NCI-H1930 (cell line): ENCODE measurements at regions not wholly inside any gene's neighbourhood (a gene's known extent, or its start where the extent isn't known, plus 50 kb on each side); places are given as distances from the start of the nearest gene placed in this dataset.
A peak's percentile ranks its signal among the peaks of the same experiment; 100 is the strongest.

Source experiments
- DNase-seq, 2 experiments: peaks; one replicate each; lab custom pipeline; 2025; lab: John Stamatoyannopoulos, UW

GRCh38 chr20:22466447-22467171 is 117.8 kb downstream of the FOXA2 start:
- peak; percentile 90 to 95 for DNase-seq

DNA sequence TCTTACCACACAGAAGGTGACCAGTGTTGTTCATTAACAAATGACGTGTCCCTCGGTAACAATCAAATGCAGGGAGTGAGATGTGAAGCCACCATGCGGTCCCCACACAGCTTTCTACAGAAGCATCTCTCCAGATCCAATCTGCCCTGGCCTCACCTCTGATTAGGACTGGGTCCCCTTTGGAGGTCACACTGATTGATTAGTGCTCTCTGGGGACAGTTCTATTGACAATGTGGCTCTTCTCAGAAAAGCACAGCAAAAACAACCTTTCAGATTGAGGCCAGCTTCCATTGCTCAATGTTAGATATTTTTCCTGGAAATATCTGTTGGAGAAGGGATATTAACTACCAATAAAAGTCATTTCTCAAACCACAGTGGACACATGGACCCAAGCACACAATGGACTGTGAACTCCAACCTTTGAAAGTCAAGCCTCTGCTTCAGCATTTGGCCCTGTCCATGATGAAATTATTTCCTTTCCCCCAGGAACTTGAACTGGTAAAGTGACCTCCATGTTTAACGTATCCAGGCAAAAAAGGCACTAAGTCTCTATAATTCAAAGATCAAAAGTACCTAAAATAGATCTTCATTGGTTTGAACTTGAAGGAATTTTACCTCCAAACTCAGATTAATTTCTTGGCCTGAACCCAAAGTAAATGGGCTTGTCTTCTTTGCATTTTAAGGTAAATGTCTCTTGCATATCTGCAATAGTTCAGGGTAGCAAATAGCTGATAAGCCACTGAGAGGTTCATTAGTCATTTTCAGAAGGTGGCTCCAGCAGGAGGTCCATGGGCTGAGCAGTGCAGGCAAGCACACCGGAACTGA is 118.5 kb downstream of the FOXA2 start:
- DNase-seq: no peak

DNA sequence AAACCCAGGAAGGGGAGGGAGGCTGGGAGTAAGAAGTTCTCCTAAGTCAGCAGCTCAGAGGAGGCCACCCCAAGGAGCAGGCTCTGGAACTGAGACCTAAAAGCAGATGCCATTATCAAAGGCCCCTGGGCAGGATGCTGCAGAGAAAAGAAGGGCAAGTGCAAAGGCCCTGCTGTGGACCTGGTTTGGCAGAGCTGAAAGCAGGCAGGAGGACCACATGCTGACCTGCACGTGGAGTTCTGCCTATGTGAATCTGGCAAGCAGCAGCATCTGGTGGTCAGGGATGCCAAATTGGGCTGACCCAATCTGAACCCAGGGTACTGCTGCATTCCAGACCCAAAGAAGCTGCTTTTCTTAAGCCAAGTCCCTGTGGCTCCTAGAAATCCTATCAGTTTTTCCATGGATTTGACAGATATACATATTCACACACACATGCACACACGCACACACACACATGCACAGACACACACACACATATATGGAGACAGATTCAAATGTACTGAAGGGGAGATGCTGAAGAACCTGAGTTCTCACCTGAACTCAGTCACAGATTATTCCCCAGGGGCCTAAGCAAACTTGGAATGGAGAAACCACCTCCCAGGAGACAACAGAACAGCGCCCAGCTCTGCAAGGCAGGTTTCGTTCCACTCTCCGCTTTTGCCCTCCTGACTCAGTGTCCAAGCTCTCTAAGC is 119.9 kb downstream of the FOXA2 start:
- DNase-seq: no peak

DNA sequence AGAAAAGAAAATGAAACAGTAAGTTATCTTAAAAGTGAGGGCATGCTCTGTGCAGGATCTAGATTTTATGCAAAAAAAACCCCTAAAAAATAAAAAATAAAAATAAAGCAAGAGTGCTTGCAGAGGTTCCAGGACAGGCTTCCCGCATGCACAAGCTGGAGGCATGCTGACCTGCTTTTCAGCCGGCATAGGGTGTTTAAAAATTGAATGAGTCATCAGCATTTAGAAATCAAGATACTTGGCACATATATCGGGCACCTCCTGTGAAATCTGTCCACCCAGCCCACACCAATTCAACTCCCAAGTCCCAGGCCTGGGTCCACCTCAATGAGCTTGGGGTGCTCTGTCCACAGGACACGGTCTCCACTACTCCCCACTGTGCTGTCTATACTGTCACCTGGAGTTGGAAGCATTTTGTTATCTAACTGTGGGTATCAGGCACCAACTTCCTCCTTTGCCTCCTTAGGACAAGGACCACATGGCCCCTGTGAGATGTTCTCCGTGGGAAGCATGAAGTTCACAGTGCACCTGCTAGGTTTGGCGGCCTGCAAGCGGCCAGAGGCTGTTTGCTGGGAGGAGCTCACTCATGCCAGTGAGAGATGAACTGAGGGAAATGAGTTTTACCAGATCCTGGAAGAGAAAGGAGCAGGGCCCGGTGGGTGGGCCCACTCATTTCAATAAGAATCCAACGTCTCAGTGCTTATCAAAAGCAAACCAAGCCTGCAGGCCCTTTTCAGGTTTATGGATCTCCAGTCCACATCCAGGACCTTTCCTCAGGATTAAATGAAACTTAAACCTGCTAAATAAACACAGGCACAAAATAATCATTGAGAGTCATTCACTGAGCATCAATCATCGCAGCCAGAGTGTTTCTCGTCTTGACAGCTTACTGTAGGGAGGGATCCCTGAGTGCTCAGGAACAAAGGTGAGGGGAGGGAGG is 121.1 kb downstream of the FOXA2 start:
- no peak for DNase-seq

- no peak for DNase-seq
Observed at GRCh38 chr20:22460803-22461202, 123.6 kb downstream of the FOXA2 start.

DNA sequence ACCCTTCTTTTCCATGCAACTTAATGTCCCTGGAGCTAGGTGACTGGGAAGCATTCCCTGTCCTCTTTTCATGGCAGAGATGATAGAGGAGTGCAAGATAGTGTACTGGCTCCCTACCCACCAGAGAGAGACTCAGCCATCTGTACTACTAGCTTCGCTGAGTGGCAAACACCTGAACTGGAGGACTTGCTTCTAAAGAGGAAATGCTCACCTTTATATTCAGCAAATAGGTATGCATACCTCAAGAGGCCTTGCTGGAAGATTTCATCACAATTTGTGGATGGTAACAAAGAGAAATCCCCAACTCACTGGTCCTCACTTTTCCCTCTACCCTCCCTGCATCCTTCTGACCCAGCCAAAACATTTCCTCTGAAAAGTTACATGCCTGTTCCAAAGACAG is 124.1 kb downstream of the FOXA2 start:
- DNase-seq: no peak

DNA sequence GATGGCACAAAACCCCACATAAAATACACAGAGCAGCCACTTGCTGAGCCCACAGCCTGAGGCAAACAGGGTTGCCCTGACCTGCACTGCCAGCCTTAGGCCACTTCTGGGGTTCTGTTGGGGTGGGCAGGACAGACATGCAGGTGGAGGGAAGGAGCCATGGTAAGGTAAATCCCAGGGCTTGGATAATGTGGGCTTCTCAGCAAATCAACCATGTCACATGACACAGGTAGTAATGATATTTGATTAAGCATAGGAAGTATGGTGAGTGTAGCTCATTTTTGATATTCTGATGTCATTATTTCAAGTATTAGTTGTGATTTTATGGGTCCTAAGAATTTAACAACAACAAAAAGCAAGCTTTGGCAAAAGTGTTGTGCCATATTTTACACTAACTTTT is 124.6 kb downstream of the FOXA2 start:
- DNase-seq: no peak

- no peak for DNase-seq
Observed at GRCh38 chr20:22456109-22456508, 128.3 kb downstream of the FOXA2 start.

DNA sequence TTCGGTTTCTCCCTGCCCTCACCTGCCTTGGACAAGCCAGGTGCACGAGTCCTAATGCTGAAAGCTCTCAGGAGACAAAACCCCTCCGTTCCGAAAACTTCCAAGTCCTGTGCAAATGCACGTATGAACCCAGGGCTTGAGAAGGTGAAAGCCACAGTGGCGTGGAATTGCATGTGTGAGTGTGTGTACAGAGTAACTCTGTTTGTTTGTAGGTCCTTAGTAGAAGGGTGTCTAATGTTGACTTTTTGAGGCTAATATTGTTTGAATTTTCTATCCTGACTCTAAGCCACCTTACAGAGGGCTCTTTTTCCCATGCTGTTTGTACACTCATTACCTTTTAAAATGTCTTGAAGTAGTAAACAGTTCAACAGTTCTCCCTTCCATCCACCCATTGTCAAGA is 129.1 kb downstream of the FOXA2 start:
- peak; percentile 86 to 93 for DNase-seq

DNA sequence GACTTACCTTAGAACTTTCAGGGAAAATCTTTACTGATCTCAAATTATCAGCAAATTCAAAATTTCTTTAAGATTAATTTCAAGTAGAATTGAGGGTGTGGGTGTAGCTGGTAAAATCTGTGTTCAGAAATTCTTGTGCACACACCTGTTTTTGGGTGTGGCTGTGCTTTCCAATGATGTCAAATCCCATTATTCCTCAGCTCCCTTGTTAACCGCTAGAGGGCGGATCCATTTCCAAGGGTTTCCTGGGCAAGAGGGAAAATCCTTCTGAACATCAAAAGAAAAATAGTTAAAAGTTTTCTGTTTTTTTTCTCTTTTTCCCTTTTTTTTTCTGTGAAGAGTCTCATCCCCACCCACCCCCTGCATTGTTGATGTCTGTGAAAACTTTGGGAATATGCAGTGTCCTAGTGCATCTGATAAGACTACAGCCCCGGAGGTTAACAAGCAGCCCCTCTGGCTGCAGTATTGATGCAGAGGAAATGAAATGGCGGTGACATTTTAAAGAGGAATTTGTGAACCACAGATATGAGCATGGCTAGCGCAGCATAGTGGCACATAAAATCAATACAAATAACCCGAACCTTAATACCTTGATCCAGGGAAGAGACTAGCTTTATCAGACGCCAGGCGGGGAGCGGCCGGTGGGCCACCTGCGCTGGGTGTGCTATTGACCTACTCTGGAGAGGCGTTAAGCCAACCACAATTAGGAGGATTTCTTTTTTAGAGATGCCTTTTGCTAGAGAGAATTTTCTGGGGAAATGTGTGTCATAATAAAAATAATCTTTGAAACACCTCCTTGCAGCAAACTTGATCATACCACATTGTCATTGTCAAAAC is 130.9 kb downstream of the FOXA2 start:
- peak; percentile 67 to 72 for DNase-seq

GRCh38 chr20:22452442-22453011 is 131.8 kb downstream of the FOXA2 start:
- DNase-seq: peak; percentile 61 to 90

DNA sequence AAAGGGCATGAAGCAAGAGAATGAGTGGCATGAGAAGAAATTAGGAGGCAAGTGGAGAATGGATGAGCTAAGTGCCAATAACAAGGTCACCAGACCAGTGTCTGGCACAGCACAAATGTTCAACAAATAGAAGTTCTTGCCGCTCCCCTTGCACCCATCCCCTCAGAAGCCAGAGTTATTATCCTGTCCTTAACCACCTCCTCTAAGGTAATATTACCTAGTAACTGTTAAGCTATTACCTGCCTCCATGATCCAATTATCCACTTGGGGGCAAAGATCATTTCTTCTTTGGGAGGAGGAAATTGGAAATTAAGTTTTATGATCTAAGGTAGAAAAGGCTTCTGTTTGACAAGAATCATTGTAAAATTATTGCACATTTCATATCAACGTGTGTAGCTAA is 133.8 kb downstream of the FOXA2 start:
- no peak for DNase-seq

DNA sequence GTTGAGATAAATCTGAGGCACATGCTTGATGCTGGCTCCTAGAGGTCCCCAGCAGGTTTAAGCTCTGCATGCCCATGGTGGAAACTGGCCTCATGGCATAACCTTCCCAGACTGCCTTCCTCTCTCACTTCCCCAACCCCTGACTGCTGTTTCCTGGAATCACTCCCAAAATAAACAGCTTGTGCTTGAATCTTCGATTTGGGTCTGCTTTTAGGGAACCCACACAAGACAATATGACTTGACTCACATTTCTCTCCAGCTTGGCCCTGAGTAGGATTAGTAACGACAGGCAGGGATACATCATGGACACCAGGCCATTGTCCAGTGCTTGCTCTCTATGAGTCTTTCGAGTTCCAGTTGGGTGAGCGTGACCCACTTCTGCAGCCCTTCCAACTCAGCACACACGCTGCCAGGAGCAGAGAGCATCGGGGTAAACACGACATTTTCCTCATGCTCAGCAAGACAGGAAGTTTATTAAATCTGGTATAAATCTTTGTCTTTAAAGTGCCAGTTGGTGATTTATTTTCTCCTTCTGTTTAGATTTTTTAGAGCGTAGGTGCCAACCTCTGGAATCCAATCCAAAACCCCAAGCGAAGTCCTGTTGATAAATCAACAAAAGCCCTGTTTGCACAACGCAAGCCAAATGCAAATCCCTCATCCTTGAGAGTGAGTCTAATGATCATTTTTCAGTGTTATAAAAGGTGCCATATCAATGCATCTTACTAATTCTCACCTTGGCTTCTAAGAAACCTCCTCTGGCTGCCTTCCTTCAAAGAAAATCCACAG is 135.0 kb downstream of the FOXA2 start:
- DNase-seq: no peak

- no peak for DNase-seq
Observed at GRCh38 chr20:22447447-22447778, 137.0 kb downstream of the FOXA2 start.

DNA sequence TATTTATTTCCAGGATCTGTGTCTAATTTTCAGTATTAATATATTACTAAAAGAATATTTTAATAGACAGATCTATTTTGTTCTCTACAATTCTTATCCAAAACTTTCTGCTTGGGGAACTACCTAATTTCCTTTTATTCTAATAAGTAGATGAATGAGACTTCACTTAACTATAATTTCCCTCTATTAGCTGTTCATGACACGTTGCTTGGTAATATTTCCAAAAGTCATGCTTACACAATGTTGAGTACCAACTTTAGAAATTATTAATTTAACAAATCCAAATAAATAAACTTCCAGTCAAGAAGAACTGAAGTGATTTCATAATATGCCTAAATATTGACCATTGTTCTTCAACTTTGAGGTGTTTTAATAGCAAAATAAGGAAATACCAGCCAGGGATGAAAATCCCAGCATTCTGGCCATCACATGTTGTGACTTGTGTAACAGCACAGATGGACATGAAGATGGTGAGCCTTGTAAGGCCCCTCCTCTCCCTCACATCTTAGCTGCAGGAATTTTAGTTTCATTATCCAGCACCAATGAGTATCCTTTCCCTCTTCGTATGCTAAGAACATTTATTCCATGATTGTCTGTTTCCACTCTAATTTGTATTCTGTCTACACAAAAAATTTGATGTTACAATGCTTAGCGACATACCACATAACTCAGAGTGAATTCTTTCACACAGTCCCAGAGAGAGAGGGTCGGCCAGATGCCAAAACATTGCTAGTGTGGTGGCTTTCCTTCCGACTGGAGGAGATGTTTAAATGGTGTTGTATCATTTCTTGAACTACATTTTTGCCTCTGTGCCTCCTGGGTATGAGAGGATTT is 137.5 kb downstream of the FOXA2 start:
- no peak for DNase-seq

DNA sequence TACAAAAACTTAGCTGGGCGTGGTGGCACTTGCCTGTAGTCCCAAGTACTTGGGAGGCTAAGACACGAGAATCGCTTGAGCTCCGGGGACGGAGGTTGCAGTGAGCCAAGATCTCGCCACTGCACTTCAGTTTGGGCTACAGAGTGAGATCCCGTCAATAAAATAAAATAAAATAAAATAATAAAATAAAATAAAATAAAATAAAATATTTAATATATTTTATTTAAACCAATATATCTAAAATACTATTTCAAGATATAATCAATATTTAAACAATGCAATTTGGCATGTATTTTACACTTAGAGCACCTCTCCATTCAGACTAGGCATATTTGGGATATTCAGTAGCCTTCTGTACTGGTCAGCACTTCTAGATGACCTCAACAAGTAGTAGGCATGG is 142.1 kb downstream of the FOXA2 start:
- DNase-seq: no peak

- no peak for DNase-seq
Observed at GRCh38 chr20:22438926-22439325, 145.4 kb downstream of the FOXA2 start.

DNA sequence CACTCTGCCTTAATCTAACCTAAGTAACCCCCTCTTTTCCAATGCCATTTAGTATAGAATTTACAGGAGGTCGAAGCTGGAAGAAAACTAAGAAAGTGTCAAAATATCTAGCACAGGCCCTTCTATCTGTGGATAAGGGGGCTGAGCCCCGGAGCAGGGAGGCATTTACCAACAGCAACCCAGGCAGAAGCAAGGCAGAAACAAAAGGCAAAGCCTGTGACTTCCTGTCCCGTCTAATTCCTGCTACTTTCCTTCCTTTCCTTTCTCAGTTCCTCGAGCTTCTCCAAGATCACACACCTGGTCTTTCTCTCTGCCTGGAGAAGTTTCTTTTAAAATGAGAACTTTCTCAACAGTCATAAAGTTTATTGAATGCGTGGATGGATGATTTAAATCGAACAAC is 146.0 kb downstream of the FOXA2 start:
- DNase-seq: no peak

DNA sequence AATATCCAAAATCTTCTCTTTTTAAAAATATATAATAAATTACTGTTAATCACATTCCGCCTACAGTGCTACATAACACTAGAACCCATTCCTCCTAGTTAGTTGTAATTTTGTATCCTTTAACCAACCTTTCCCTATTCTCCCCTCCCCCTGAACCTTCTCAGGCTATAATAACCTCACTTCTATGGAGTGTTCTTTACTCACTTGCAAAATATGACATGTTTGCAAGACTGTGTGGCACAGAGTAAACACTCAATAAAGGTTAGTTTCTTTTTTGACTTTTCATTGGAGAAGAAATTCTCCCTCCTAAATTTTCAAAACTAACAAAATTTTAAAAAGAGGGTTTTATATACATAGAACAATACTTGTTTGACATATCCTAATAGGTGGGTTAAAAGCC is 147.0 kb downstream of the FOXA2 start:
- no peak for DNase-seq
